ENCODE measurements at regions not wholly inside any gene's neighbourhood (a gene's known extent, or its start where the extent isn't known, plus 50 kb on each side); places are given as distances from the start of the nearest gene placed in this dataset.

DNA sequence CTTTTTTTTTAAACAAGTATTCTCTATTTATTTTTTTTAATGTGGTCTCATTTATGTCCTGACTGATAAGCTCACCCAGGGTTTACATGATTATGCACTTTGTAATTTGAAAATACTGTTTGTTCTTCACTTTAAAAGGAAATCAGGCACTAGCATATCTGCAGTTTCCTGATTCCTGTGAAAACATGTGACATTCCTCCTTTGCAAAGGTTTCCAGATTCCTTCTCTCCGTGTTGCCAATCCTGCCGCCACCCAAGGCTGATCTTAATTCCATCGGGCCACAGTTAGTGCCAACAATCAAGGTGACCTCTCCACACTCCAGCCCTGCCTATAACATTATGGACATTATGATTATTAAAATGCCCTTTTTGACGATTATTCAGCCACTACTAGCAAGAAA lies 225.4 kb downstream of the PCDH7 start:
- DNase-seq = no peak

- DNase-seq = no peak
Observed at GRCh38 chr4:30946288-30946687, 226.1 kb downstream of the PCDH7 start.

DNA sequence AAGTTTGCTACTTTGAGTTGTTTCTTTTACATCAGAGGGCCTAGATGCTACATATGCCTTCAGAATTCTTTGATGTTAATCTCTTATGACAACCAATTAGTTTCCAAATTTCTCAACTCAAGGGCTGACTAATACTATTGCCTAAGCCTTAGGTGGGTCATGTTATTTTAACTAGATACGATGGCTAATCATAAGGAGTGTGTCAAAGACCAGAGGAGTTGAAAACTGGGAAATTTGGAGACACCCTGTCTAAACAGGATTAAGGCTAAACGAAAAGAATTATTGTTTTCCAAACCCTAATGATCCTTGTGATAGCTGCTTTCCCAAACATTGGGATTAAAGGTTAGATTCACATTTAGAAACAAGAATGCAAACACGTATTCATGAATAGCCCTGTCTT lies 228.5 kb downstream of the PCDH7 start:
- DNase-seq = no peak

GRCh38 chr4:30950737-30951136 lies 230.6 kb downstream of the PCDH7 start:
- DNase-seq = no peak

DNA sequence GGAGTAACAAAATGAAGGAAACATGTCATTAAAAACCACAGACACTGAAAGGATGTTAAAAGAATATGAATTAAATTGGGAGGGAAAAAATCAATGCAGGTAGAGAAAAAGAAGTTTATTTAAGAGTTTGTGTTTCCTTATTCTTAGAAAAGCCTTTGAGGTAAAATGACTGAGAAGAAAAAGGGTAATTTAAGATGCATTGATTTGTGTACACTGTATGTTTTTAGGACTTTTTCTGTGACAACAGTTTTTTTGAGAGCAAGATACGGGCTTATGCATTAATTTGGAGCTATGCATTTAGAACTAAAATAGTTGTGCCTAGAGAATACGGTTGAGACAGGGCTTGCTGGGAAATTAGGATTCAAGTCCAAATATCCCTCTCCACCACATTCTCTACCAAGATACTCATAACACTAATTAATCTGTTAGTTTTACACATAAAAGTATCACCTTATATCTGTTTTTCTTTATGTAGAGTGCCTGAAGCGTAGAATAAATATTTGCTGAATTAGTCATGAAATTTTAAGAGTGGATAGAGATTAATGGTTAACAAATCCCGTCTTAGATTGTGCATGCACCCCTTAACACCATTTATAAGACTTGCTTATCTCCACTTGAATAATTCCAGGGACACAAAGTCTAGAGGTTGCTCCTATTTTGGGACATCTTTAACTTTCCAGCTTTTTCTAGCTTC lies 232.5 kb downstream of the PCDH7 start:
- no peak for DNase-seq

DNA sequence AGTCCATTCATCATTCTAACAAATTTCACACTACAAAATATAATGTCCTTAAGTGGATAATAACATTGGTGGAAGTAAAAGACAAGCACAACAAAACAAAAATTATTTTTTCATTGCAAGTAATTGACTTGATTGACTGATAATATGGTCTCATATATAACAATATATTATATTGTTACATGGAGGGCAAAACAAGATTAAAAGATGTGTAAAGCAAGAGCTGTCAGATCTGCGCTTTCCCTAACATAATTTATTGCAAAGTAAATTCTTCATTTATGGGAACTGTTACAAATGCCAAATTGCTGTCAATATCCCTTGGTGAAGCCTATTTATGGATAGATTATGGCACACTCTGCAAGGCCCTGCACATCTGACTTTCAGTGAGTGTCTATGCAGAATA lies 233.6 kb downstream of the PCDH7 start:
- no peak for DNase-seq

DNA sequence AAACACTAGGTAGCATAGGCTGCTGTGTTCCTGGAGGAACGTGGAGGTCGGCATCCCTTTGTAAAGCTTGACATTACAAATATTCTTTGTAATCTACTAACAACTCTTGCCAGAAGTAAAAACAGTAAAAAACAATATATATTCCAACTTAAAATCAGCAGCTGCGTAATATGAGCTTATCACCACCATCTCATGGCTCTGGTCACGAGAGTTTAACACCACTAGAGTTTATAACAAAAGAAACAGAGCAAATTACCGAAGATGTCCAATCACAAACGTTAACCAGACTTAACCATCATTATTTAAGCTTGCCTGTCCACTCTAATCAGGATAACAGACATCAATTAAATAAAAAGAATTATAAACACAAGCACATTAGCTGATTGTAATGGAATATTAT lies 236.7 kb downstream of the PCDH7 start:
- DNase-seq = no peak

- DNase-seq = no peak
Observed at GRCh38 chr4:30957706-30958105, 237.5 kb downstream of the PCDH7 start.

- no peak for DNase-seq
Observed at GRCh38 chr4:30959781-30960485, 239.8 kb downstream of the PCDH7 start.

- DNase-seq = no peak
Observed at GRCh38 chr4:30962939-30963338, 242.8 kb downstream of the PCDH7 start.

DNA sequence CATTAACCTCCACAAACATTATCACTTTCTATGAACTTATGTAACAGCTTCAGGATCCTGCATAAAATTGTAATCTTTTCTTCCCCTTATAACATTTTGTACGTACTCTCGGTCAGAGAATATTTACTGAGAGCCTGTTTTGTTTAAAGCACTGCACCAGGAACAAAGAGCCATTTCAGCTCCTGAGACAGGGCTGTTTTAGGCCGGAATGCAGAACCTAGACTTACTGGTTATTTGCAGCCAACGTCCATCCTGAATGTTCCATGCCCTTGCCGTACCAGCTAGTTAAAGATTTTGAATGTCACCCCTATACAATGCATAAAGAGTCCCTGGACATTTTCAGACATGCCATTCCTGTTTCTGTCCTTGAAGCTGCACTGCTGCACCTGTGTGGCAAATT lies 248.8 kb downstream of the PCDH7 start:
- no peak for DNase-seq

- no peak for DNase-seq
Observed at GRCh38 chr4:30972542-30972941, 252.4 kb downstream of the PCDH7 start.

GRCh38 chr4:30973993-30974392 lies 253.8 kb downstream of the PCDH7 start:
- no peak for DNase-seq

DNA sequence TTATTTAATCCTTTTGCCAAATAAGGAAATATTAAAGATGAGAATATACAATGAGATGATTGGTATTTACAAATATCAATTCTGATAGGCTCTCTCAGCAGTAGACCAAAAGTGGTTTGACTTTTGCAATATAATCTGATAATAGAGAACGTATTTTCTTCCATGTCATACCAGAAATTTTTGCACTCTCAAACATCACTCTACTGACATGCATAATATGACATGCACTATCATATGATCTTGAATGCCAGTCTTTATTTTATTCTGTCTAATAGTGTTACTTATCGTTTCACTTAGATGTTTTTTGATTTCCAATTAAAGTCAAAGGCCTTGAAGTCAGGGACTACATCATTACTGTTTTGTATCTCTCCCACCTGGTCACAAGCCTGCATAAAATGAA lies 259.2 kb downstream of the PCDH7 start:
- no peak for DNase-seq

DNA sequence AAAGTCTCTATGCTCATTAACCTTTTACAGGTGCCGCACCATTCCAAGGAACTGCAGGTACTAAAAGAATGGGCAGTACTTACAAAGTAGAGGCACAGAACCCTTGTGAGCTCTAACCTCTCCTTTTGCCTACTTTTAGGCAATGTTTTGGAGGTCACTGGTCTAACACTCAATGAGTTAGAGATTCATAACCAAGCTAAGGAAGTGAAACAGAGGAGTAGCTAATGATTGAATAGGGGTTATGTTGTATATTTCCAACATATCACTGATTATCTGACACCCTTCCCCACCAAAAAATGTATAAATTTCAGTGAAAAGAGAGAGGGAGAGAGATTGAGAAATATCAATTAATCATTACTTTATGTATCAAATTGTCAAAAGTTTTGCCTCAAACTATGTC lies 269.3 kb downstream of the PCDH7 start:
- no peak for DNase-seq

- no peak for DNase-seq
Observed at GRCh38 chr4:30996841-30997240, 276.7 kb downstream of the PCDH7 start.

DNA sequence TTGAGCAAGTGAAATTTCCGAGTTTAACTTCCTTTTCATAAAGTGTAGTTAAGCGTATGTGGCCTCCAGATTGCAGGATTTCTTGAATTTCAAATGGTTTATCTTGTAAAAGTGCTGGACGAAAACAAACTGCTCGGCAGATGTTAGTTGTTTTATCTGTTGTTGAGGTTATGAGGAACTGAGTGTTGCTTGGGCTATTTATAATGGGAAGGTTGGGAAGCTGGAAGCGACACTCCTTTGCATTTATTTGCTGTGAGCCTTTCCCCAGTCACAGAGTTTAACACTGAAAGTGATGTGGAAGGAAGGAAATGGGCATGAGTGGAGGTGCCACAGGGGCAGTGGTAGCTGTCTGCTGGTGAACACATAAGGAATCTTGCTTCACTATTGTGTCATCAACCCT lies 284.9 kb downstream of the PCDH7 start:
- DNase-seq = no peak

DNA sequence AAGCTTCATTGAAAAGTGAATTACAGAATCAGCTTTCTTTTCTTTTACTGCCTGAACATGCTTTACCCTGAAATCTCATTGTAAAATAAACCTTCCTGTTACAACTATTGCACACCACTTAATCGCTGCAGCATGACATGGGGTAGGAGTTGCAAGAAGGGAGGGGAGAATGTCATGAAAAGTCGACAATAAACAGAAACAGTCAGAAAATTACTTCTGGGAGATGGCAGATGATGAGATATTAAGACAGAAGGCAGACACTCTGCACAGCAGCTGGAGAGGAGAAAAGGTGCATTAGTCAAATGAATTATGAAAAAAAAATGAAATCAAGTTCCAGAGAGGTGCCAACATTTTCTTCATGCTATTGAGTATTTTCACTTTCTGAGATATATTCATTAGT lies 287.7 kb downstream of the PCDH7 start:
- DNase-seq = no peak

- no peak for DNase-seq
Observed at GRCh38 chr4:31009926-31010325, 289.8 kb downstream of the PCDH7 start.

DNA sequence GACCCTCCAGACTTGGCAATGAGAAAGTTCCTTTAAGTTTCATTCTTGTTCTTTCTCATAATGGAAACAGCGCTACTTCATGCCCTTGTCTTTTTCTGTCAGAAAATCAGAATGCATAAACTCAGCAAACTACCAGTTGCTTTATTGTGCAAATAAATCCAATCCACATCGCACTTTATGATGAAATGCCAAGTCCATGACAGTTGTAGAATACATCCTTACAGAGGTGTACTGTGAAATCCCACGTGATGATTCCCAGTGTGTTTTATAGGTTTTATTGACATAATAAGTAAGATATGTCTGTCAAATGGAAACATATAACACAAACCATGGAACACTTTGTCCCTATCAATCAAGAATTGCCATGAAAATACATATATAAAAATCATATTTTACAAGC lies 295.0 kb downstream of the PCDH7 start:
- DNase-seq = no peak

GRCh38 chr4:31016322-31017061 lies 296.3 kb downstream of the PCDH7 start:
- DNase-seq = no peak

DNA sequence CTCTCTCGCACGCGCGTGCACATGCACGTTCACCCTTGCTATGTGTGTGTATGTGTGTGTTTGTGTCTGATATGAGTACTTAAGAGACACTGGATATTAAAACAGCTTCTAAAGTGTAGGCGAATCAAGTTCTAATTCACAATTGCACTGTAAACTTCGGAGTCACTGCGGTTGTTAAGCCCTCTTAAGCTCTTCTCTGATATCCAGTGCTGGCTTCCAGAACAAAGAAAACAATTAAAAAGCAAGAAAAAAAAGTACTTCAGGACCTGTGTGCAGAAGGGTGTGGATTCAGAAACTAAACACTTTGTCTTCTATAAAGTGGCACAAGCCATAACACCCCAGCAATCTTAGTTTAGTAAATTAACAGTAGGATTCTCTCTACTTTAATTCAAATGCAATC lies 300.2 kb downstream of the PCDH7 start:
- no peak for DNase-seq

GRCh38 chr4:31021008-31021407 lies 300.8 kb downstream of the PCDH7 start:
- no peak for DNase-seq

DNA sequence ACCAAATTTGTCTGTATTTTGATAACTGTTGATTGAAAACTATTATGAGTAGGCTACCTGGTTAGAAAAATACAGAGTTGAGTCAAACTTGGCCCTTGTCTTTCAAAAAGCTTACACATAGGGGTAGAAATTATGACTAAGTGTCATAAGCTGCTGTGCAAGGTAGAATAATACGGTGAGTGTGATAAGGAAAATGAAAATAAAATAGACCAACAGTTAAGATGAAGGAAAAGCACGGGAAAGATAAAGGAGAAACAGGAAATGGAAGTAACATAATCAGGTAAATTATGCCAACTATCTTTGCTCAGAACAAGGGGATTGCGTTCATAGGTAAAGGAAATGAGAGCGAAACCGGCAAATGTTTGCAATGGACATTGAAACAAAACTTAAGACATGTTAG lies 302.5 kb downstream of the PCDH7 start:
- no peak for DNase-seq
